ENCODE measurements at regions not wholly inside any gene's neighbourhood (a gene's known extent, or its start where the extent isn't known, plus 50 kb on each side); places are given as distances from the start of the nearest gene placed in this dataset.

GRCh38 chr1:226497276-226497833 is 51.2 kb upstream of the STUM start:
- Mint-ChIP-seq H3K4me3 (no peak overlapping the region), H3K4me1 (peaks cover 2% of the 10 kb centered on the region), H3K27me3 (peaks cover 10% of the 10 kb centered on the region), H3K27ac (no peak overlapping the region), H3K9me3 (ENCODE audit: insufficient read depth) (peaks cover 6% of the 10 kb centered on the region)
- ATAC-seq (ENCODE audit: low read depth) (no peak), DNase-seq (no peak)
- H3K4me3 ChIP-seq (ENCODE audit: control extremely low read depth in 1 of 5, extremely low read depth in 1 of 5, insufficient read depth in 1 of 5, low read depth in 2 of 5, low read length in 4 of 5) = no peak overlapping the region
- no peaks in the 10 kb centered on the region for H3K9me3 ChIP-seq (ENCODE audit: control extremely low read depth in 1 of 3, control insufficient read depth in 2 of 3, insufficient read depth in 1 of 3, low read length in 2 of 3)
- intact Hi-C loops (cut with micrococcal nuclease) = no loop called here
- no peaks in the 10 kb centered on the region for H3K4me1 ChIP-seq (ENCODE audit: control insufficient read depth in 2 of 2, insufficient read depth in 2 of 2, low read length in 2 of 2)
- no peak overlapping the region for H3K27ac ChIP-seq (ENCODE audit: low read length in 2 of 2)
- H2AFZ ChIP-seq (ENCODE audit: insufficient read depth, low read depth, low read length, poor library complexity, severe bottlenecking) = no peak overlapping the region
- ChIA-PET POLR2A (no interaction called here), CTCF (no interaction called here)
- TF ChIP-seq, protein P1, sequence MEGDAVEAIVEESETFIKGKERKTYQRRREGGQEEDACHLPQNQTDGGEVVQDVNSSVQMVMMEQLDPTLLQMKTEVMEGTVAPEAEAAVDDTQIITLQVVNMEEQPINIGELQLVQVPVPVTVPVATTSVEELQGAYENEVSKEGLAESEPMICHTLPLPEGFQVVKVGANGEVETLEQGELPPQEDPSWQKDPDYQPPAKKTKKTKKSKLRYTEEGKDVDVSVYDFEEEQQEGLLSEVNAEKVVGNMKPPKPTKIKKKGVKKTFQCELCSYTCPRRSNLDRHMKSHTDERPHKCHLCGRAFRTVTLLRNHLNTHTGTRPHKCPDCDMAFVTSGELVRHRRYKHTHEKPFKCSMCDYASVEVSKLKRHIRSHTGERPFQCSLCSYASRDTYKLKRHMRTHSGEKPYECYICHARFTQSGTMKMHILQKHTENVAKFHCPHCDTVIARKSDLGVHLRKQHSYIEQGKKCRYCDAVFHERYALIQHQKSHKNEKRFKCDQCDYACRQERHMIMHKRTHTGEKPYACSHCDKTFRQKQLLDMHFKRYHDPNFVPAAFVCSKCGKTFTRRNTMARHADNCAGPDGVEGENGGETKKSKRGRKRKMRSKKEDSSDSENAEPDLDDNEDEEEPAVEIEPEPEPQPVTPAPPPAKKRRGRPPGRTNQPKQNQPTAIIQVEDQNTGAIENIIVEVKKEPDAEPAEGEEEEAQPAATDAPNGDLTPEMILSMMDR (IDR thresholded peaks at IDR 0.05) = no peak
- no peak for TF ChIP-seq EZH2 (IDR thresholded peaks at IDR 0.05; ENCODE audit: borderline replicate concordance, insufficient read depth, low read depth, low read length, poor library complexity, severe bottlenecking)
- no peak overlapping the region for H3K9ac ChIP-seq (ENCODE audit: low read length)
- no peaks in the 10 kb centered on the region for H4K20me1 ChIP-seq (ENCODE audit: control insufficient read depth, insufficient read depth, low read length, poor library complexity, severe bottlenecking)
- 100% methylated on average over 3 of the region's 5 CpGs for WGBS (ENCODE audit: insufficient coverage)
- no peaks in the 10 kb centered on the region for H3K36me3 ChIP-seq (replicated peaks in 1 of 2; ENCODE audit: control extremely low read depth in 1 of 2, control insufficient read depth in 1 of 2, extremely low read depth in 1 of 2, insufficient read depth in 2 of 2, low read length in 1 of 2)
- H3K4me2 ChIP-seq (replicated peaks; ENCODE audit: low read depth, low read length, poor library complexity, severe bottlenecking) = no peak overlapping the region
- H3K27me3 ChIP-seq (replicated peaks in 1 of 4; ENCODE audit: control extremely low read depth in 1 of 4, control insufficient read depth in 3 of 4, insufficient read depth in 4 of 4, low read length in 3 of 4) = no peaks in the 10 kb centered on the region
- H3K79me2 ChIP-seq (ENCODE audit: control insufficient read depth, insufficient read depth, low read length) = no peaks in the 10 kb centered on the region

- no peaks in the 10 kb centered on the region for H3K4me1 ChIP-seq (ENCODE audit: control insufficient read depth in 2 of 2, insufficient read depth in 2 of 2, low read length in 2 of 2)
- H3K4me3 ChIP-seq (ENCODE audit: control extremely low read depth in 1 of 5, extremely low read depth in 1 of 5, insufficient read depth in 1 of 5, low read depth in 2 of 5, low read length in 4 of 5) = no peak overlapping the region
- H4K20me1 ChIP-seq (ENCODE audit: control insufficient read depth, insufficient read depth, low read length, poor library complexity, severe bottlenecking) = no peaks in the 10 kb centered on the region
- no peak overlapping the region for H2AFZ ChIP-seq (ENCODE audit: insufficient read depth, low read depth, low read length, poor library complexity, severe bottlenecking)
- ChIA-PET POLR2A (no interaction called here), CTCF (no interaction called here)
- H3K36me3 ChIP-seq (replicated peaks in 1 of 2; ENCODE audit: control extremely low read depth in 1 of 2, control insufficient read depth in 1 of 2, extremely low read depth in 1 of 2, insufficient read depth in 2 of 2, low read length in 1 of 2) = no peaks in the 10 kb centered on the region
- no peak overlapping the region for H3K9ac ChIP-seq (ENCODE audit: low read length)
- H3K79me2 ChIP-seq (ENCODE audit: control insufficient read depth, insufficient read depth, low read length) = no peaks in the 10 kb centered on the region
- Mint-ChIP-seq H3K9me3 (ENCODE audit: insufficient read depth) (peaks cover 6% of the 10 kb centered on the region), H3K4me1 (peaks cover under 1% of the 10 kb centered on the region), H3K4me3 (no peak overlapping the region), H3K27ac (no peak overlapping the region), H3K27me3 (peaks cover 13% of the 10 kb centered on the region)
- H3K27me3 ChIP-seq (replicated peaks in 1 of 4; ENCODE audit: control extremely low read depth in 1 of 4, control insufficient read depth in 3 of 4, insufficient read depth in 4 of 4, low read length in 3 of 4) = no peaks in the 10 kb centered on the region
- H3K27ac ChIP-seq (ENCODE audit: low read length in 2 of 2) = no peak overlapping the region
- no peak overlapping the region for H3K4me2 ChIP-seq (replicated peaks; ENCODE audit: low read depth, low read length, poor library complexity, severe bottlenecking)
- no peak for ATAC-seq (ENCODE audit: low read depth)
- H3K9me3 ChIP-seq (ENCODE audit: control extremely low read depth in 1 of 3, control insufficient read depth in 2 of 3, insufficient read depth in 1 of 3, low read length in 2 of 3) = no peaks in the 10 kb centered on the region
- no peak for DNase-seq
- TF ChIP-seq, protein P1 (IDR thresholded peaks at IDR 0.05) = no peak
- TF ChIP-seq EZH2 (IDR thresholded peaks at IDR 0.05; ENCODE audit: borderline replicate concordance, insufficient read depth, low read depth, low read length, poor library complexity, severe bottlenecking) = no peak
- 91% methylated on average over 9 of the region's 12 CpGs for WGBS (ENCODE audit: insufficient coverage)
- intact Hi-C loops (cut with micrococcal nuclease) = no loop called here
Measured at GRCh38 chr1:226497991-226498639, 50.4 kb upstream of the STUM start.

Data from B cell (primary cell).